Peyer's patch (tissue), 4 donors: ENCODE measurements at regions not wholly inside any gene's neighbourhood (a gene's known extent, or its start where the extent isn't known, plus 50 kb on each side); places are given as distances from the start of the nearest gene placed in this dataset.

Experiments used
- CTCF ChIP-seq, 6 experiments: fragments of 450-650 bp in 4 of 6; fragments of 200-600 bp in 2 of 6; sonication (generic) in 1 of 6; IDR thresholded peaks; one replicate each; pipeline ENCODE4 v1.5.1; 2017 to 2019; ENCODE audit warnings: antibody characterized with exemption in 6 of 6, mild to moderate bottlenecking in 3 of 6, moderate library complexity in 1 of 6
- POLR2A ChIP-seq, 2 donors: fragments of 450-650 bp; IDR thresholded peaks; one replicate each; pipeline ENCODE4 v1.5.1; 2017; ENCODE audit warnings: antibody characterized with exemption in 2 of 2, mild to moderate bottlenecking in 2 of 2, moderate library complexity in 2 of 2

- TF ChIP-seq POLR2A (IDR thresholded peaks at IDR 0.05) (no peak), CTCF (IDR thresholded peaks at IDR 0.05) (no peak)
These were observed 73.8 kb upstream of the PTPRR start for GRCh38 chr12:70994217-70994788.
